Neural progenitor cell (in vitro differentiated cells): ENCODE measurements at regions not wholly inside any gene's neighbourhood (a gene's known extent, or its start where the extent isn't known, plus 50 kb on each side); places are given as distances from the start of the nearest gene placed in this dataset.

ENCODE experiments used
- DNase-seq: peaks from one replicate; pipeline ENCODE4 v3.0.0-alpha.2; 2016; ENCODE audit warnings: low spot score
- H2AFZ ChIP-seq: fragments of 200-600 bp; sonication (generic); replicated peaks from 2 replicates; pipeline ENCODE4 v1.6.1; 2016; ENCODE audit warnings: antibody characterized with exemption
- H3F3A ChIP-seq: fragments of 200-600 bp; sonication (generic); 2 replicates; pipeline ENCODE4 v1.6.1; 2016; ENCODE audit warnings: antibody characterized with exemption, low read depth
- H3K27ac ChIP-seq: fragments of 200-600 bp; sonication (generic); 2 replicates; pipeline ENCODE4 v1.5.1; 2016; ENCODE audit warnings: mild to moderate bottlenecking
- H3K27me3 ChIP-seq: fragments of 200-600 bp; sonication (generic); 2 replicates; pipeline ENCODE4 v1.6.1; 2016; ENCODE audit warnings: mild to moderate bottlenecking, moderate library complexity
- H3K36me3 ChIP-seq: fragments of 200-600 bp; sonication (generic); 2 replicates; pipeline ENCODE4 v1.5.1; 2016
- H3K4me1 ChIP-seq: fragments of 200-600 bp; sonication (generic); 2 replicates; pipeline ENCODE4 v1.6.1; 2016; ENCODE audit warnings: mixed run types
- H3K4me2 ChIP-seq: fragments of 200-600 bp; sonication (generic); 2 replicates; pipeline ENCODE4 v1.6.1; 2016
- H3K4me3 ChIP-seq: fragments of 200-600 bp; sonication (generic); 2 replicates; pipeline ENCODE4 v1.5.1; 2016
- H3K79me2 ChIP-seq: fragments of 200-600 bp; sonication (generic); 2 replicates; pipeline ENCODE4 v1.6.1; 2016; ENCODE audit warnings: low read depth
- H3K9ac ChIP-seq: fragments of 200-600 bp; sonication (generic); 2 replicates; pipeline ENCODE4 v1.6.1; 2016
- H3K9me3 ChIP-seq: fragments of 200-600 bp; sonication (generic); 2 replicates; pipeline ENCODE4 v1.5.1; 2016; ENCODE audit warnings: low read depth
- H4K20me1 ChIP-seq: fragments of 200-600 bp; sonication (generic); 2 replicates; pipeline ENCODE4 v1.6.1; 2016; ENCODE audit warnings: low read depth
- H3K27ac Mint-ChIP-seq: 3 replicates; pipeline ENCODE4 v1.8.0; 2021; ENCODE audit warnings: mixed read lengths
- H3K27me3 Mint-ChIP-seq: 2 replicates; pipeline ENCODE4 v1.8.0; 2022; ENCODE audit warnings: low read depth, mild to moderate bottlenecking, inconsistent platforms, moderate library complexity, mixed read lengths; ENCODE audit not compliant: insufficient read depth
- H3K36me3 Mint-ChIP-seq: 3 replicates; pipeline ENCODE4 v1.8.0; 2021; ENCODE audit warnings: mixed read lengths
- H3K4me1 Mint-ChIP-seq: 3 replicates; pipeline ENCODE4 v1.8.0; 2021; ENCODE audit warnings: mixed read lengths
- H3K4me3 Mint-ChIP-seq: 3 replicates; pipeline ENCODE4 v1.8.0; 2021; ENCODE audit warnings: mild to moderate bottlenecking, moderate library complexity, mixed read lengths
- H3K9me3 Mint-ChIP-seq: 3 replicates; pipeline ENCODE4 v1.8.0; 2020; ENCODE audit warnings: mixed read lengths
- CTCF ChIP-seq: fragments of 200-600 bp; sonication (generic); IDR thresholded peaks from 2 replicates; pipeline ENCODE4 v1.5.1; 2017; ENCODE audit warnings: antibody characterized with exemption, mild to moderate bottlenecking
- EZH2 ChIP-seq: fragments of 200-600 bp; sonication (generic); IDR thresholded peaks from 2 replicates; pipeline ENCODE4 v1.6.1; 2017; ENCODE audit warnings: antibody characterized with exemption, mild to moderate bottlenecking, moderate library complexity
- EZH2phosphoT487 ChIP-seq: fragments of 200-600 bp; sonication (generic); IDR thresholded peaks from 2 replicates; pipeline ENCODE4 v1.6.1; 2017; ENCODE audit warnings: antibody characterized with exemption

- no peak for TF ChIP-seq CTCF
- no peak for TF ChIP-seq EZH2phosphoT487
- TF ChIP-seq EZH2, result no peak
- H3K36me3 ChIP-seq, result no peaks in the 10 kb centered on the region
- H2AFZ ChIP-seq, result no peak overlapping the region
- Mint-ChIP-seq H3K9me3 (peaks cover 25% of the 10 kb centered on the region), H3K36me3 (no peaks in the 10 kb centered on the region), H3K27me3 (peaks cover 3% of the 10 kb centered on the region), H3K4me3 (no peak overlapping the region), H3K4me1 (peaks cover 19% of the 10 kb centered on the region), H3K27ac (no peak overlapping the region)
- no peaks in the 10 kb centered on the region for H3K27me3 ChIP-seq
- H3F3A ChIP-seq, result no peaks in the 10 kb centered on the region
- no peak overlapping the region for H3K27ac ChIP-seq
- H3K9me3 ChIP-seq, result no peaks in the 10 kb centered on the region
- DNase-seq, result no peak
- H3K9ac ChIP-seq, result no peak overlapping the region
- no peaks in the 10 kb centered on the region for H3K4me1 ChIP-seq
- no peaks in the 10 kb centered on the region for H3K79me2 ChIP-seq
- no peak overlapping the region for H3K4me2 ChIP-seq
- no peaks in the 10 kb centered on the region for H4K20me1 ChIP-seq
- no peak overlapping the region for H3K4me3 ChIP-seq
These were observed 162.5 kb upstream of the RTL1 start for GRCh38 chr14:101065696-101066694.

- H4K20me1 ChIP-seq, result no peaks in the 10 kb centered on the region
- no peak overlapping the region for H3K4me3 Mint-ChIP-seq
- H3K4me3 ChIP-seq, result no peak overlapping the region
- no peaks in the 10 kb centered on the region for H3K27me3 ChIP-seq
- no peak overlapping the region for H3K27ac Mint-ChIP-seq
- no peaks in the 10 kb centered on the region for H3K79me2 ChIP-seq
- H3K9me3 ChIP-seq, result no peaks in the 10 kb centered on the region
- no peak for DNase-seq
- H3K27ac ChIP-seq, result no peak overlapping the region
- no peak overlapping the region for H2AFZ ChIP-seq
- H3K27me3 Mint-ChIP-seq, result peaks cover 3% of the 10 kb centered on the region
- no peak overlapping the region for H3K4me2 ChIP-seq
- peaks cover 17% of the 10 kb centered on the region for H3K9me3 Mint-ChIP-seq
- no peak overlapping the region for H3K9ac ChIP-seq
- H3K36me3 ChIP-seq, result no peaks in the 10 kb centered on the region
- H3K36me3 Mint-ChIP-seq, result no peaks in the 10 kb centered on the region
- H3K4me1 ChIP-seq, result no peaks in the 10 kb centered on the region
- peaks cover 23% of the 10 kb centered on the region for H3K4me1 Mint-ChIP-seq
- H3F3A ChIP-seq, result no peaks in the 10 kb centered on the region
- TF ChIP-seq EZH2phosphoT487 (no peak), EZH2 (no peak), CTCF (no peak)
These were observed 163.4 kb upstream of the RTL1 start for GRCh38 chr14:101066826-101067510.

GRCh38 chr14:101068313-101069227 lies 165.0 kb upstream of the RTL1 start:
- no peak overlapping the region for H2AFZ ChIP-seq
- H3K4me3 Mint-ChIP-seq, result no peak overlapping the region
- peaks cover 25% of the 10 kb centered on the region for H3K4me1 Mint-ChIP-seq
- peaks cover 10% of the 10 kb centered on the region for H3K9me3 Mint-ChIP-seq
- DNase-seq, result no peak
- H3F3A ChIP-seq, result no peaks in the 10 kb centered on the region
- no peaks in the 10 kb centered on the region for H3K36me3 ChIP-seq
- no peaks in the 10 kb centered on the region for H3K79me2 ChIP-seq
- peaks cover 4% of the 10 kb centered on the region for H3K27me3 Mint-ChIP-seq
- H3K36me3 Mint-ChIP-seq, result no peaks in the 10 kb centered on the region
- no peak overlapping the region for H3K4me3 ChIP-seq
- no peak overlapping the region for H3K4me2 ChIP-seq
- no peaks in the 10 kb centered on the region for H3K9me3 ChIP-seq
- peaks cover 7% of the 10 kb centered on the region for H3K4me1 ChIP-seq
- peaks cover 14% of the 10 kb centered on the region for H3K27me3 ChIP-seq
- no peak for TF ChIP-seq EZH2phosphoT487
- no peak for TF ChIP-seq CTCF
- no peak for TF ChIP-seq EZH2
- H3K27ac Mint-ChIP-seq, result no peak overlapping the region
- H4K20me1 ChIP-seq, result no peaks in the 10 kb centered on the region
- H3K9ac ChIP-seq, result no peak overlapping the region
- no peak overlapping the region for H3K27ac ChIP-seq
